GM18505 (cell line): ENCODE measurements at regions not wholly inside any gene's neighbourhood (a gene's known extent, or its start where the extent isn't known, plus 50 kb on each side); places are given as distances from the start of the nearest gene placed in this dataset.

Experiments used
- ATAC-seq: cut with Tn5 transposase; IDR thresholded peaks from one replicate; pipeline ENCODE4 v1.9.1; 2021; ENCODE audit not compliant: unreplicated experiment
- POLR2A ChIP-seq: IDR thresholded peaks from 4 replicates; pipeline ENCODE4 v1.6.1; 2011; ENCODE audit warnings: borderline replicate concordance; ENCODE audit not compliant: insufficient read depth, insufficient read length; ENCODE audit errors: extremely low read depth

DNA sequence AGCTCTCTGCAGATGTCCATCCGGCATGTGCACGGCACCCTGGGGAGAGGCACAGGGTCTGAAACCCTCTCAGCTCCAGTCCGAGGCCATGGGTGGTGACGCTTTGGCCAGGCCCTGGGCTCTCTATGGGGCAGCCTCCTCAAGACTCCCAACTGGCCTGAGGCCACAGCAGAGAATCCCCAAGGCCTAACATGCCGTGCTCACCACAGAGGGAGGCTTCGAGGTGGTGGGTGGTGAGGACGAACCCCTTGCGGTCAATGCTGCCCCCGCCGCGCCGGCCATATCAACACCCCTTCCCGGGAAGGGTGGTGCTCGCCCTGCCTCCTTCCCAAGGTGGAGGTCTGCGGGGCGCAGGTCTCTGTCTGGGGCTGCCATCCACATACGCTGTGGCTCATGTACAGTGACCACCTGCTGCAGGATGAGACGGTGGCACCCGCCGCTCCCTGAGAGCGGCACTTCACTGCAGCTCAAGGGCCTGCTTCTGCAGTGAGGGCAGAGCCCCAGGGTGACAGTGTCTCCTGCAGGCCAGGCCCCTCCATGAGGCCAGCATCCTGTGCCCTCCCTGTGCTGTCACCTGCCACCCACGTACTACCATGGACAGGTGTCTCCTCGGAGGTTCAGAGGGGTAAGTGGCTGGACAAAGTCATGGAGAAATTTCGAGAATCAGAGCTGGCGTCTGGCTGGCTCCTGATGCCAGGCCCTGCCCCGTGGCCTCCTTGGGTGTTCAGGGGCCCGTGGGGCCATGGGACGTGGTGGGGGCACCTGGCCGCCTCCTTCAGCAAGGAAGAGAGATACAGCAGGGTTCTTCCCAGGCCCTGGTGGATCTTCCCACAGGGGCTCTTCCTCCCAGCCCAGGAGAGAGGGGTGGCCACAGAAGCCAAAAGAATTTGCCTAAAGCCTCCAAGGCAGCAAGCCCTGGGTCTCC, 54.6 kb upstream of the ACSF3 start:
- no peak for TF ChIP-seq POLR2A
- no peak for ATAC-seq

DNA sequence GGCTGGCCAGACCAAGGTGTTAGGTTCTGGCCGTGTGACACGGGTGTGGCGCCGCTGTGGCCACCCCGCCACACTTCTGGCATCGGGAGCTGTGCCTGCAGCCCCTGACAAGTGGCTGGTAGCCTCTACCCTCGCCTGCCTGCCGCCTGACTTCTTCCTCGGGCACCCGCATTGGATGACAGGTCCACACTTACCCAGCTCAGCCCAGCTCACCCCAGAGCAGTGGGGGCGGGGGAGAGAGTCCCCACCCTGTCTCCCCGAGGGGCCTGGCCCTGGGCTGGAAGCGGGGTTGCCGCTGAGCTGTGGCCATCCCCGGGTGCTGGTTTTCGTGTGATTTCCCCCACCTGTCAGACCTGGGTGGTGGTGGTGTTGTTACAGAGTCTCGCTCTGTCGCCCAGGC, 53.9 kb upstream of the ACSF3 start:
- ATAC-seq, result no peak
- TF ChIP-seq POLR2A, result no peak

DNA sequence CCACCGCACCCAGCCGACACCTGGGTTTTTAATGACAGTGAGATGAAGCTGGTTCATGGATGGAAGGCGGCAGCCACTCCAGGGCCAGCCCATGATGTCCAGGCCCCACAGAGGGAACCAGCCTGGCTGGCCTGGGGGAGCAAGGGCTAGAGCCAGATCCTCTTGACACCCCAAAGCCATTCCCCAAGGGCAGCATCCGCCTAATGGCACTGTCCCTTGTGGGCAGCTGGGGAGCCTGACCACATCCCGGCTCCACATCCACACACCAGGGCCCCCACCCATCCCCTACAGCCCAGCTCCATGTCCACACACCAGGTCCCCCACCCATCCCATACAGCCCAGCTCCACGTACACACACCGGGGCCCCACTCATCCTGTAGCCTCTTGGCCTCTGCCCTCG, 53.3 kb upstream of the ACSF3 start:
- TF ChIP-seq POLR2A, result no peak
- ATAC-seq, result no peak

DNA sequence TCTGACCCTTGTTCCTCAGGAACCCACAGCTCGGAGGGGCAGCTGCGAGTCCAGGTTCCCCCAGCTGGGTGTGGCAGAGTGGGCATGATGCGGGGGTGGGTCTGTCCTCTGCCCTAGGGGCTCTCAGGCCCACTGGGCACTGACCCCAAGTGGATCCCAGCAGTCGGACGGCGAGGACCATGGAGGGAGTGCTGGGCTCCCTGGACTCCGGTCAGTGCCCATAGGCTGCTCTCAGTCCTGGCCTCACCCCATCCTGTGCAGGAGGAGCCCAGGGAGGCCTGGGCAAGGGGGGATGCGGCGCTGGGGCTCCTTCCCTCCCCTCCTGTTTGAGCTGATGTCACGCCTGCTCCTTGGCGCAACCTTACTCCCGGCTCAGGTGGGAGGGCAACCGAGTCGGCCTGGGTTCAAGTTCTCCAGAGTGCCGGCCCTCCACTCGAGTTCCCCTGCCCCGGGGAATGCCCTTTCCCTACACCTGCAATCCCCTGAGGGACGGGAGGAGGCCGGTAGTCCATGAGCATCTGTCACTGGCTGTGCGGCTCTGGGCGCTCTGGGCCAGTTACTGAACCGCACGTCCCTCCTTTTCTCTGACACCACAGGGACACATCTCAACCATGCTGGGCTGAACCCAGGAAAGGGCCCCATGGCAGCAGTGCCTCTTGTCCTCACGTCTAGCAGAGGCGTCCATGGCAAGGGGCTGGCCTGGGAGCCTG, 52.6 kb upstream of the ACSF3 start:
- TF ChIP-seq POLR2A, result no peak
- ATAC-seq, result no peak

DNA sequence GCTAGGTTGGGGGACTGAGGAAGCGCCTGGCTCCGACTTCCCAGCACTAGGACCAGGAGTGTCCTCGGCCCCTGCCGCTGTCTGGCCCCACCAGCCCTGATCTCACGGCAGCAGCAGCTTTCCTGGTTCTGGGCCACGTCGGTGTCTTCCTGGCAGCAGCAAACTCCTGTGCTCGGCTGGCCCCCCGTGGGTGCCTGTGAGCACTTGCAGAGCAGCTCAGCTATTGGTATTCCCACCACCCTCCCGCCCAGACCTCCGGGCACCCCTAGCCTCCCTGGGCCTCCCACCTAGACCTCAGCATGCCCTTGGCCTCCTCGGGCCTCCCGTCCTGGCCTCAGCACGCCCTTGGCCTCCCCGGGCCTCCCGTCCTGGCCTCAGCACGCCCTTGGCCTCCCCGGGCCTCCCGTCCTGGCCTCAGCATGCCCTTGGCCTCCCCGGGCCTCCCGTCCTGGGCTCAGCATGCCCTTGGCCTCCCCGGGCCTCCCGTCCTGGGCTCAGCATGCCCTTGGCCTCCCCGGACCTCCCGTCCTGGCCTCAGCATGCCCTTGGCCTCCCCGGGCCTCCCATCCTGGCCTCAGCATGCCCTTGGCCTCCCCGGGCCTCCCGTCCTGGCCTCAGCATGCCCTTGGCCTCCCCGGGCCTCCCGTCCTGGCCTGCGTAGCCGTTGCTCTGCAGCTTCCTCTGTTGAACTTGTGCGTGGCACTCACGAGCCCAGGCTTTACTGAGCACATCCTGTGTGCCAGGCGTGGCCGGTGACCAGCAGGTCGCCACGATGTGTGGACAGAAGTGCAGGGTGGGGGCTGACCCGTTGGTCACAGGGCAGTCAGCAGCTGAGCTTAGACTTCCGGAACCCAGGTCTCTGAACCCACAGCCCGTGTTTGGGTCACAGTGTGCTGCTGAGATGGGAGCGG, 51.8 kb upstream of the ACSF3 start:
- ATAC-seq, result no peak

DNA sequence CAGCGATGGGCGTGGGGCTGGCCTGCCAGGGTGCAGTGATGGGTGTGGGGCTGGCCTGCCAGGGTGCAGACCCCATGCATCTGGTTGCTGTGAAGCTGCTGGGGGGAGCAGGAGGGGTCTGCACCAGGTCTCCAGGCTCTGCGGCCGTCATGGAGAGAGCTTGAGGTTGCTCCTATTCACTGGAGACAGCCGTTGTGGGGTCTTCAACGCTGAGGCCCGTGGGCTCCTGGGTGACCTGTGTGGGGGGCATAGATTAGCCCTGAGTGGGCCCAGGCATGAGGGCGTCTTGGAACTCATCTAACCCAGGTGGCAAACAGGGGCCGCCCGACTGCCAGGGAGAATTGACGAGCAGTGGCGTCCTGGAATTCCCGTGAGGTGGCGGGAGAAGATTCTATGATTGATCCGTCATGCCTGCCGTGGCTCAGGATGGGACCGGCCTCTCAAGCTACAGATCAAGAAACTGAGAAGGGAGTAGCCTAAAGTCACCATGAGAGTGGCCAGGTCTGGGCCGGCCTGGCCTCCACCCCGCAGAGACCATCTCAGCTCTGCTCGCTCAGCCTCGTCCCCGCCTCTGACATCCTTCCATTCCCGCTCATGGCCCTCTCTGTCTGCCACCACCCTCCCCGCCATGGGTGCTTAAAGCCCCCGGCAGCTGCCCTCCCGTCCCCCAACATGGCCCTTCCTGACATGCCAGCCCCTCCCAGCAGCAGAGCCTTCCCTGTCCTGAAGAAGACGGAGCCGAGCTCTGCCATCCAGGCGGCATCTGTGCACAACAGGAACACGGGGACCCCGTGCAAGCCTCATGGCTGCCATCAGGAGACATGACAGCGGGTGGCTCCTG, 50.7 kb upstream of the ACSF3 start:
- TF ChIP-seq POLR2A, result no peak
- ATAC-seq, result no peak

More for the DNA sequence above, 51.8 kb upstream of the ACSF3 start:
- no peak for TF ChIP-seq POLR2A

DNA sequence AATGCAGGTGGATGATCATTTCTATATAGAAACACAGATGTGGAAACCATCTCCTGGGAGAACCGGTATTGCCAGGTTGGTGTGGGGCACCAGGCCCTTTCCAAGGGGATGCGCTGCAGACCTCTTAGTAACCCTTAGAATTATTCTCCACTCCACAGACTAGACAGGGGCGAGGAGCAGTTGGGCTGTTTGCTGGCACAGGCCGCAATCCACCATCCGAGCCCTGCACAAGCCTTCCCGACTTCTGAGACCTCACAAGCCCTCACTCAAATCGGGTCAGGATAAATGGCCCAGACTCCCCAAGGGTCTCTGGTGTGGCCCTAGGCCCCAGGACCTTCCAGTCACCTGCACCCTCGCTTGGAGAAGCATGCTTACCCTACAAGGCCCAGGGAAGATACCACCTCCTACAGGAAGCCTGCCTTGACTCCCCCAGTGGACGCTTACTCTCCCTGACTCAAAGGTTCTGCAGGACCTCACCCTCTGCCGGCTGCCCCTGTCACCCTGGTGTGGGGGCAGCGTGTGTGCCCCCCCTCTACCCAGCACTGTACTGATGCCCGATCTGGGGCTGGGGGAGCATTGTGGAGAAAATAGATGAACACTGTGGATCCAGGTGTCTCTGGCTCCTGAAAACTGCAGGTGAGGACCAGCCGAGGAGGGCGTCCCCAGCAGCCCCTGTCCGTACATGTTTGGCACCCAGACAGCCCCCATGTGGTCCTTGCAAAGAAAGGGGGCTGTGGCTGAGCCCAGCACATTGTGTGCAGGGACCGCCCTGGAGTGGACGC, 49.8 kb upstream of the ACSF3 start:
- no peak for ATAC-seq
- TF ChIP-seq POLR2A, result no peak
